ENCODE measurements at regions not wholly inside any gene's neighbourhood (a gene's known extent, or its start where the extent isn't known, plus 50 kb on each side); places are given as distances from the start of the nearest gene placed in this dataset.
"Not testable (repeated sequence)": the region's sequence is repeated elsewhere in the genome, so short reads cannot be mapped to it uniquely, and the experiment has no call there.

DNA sequence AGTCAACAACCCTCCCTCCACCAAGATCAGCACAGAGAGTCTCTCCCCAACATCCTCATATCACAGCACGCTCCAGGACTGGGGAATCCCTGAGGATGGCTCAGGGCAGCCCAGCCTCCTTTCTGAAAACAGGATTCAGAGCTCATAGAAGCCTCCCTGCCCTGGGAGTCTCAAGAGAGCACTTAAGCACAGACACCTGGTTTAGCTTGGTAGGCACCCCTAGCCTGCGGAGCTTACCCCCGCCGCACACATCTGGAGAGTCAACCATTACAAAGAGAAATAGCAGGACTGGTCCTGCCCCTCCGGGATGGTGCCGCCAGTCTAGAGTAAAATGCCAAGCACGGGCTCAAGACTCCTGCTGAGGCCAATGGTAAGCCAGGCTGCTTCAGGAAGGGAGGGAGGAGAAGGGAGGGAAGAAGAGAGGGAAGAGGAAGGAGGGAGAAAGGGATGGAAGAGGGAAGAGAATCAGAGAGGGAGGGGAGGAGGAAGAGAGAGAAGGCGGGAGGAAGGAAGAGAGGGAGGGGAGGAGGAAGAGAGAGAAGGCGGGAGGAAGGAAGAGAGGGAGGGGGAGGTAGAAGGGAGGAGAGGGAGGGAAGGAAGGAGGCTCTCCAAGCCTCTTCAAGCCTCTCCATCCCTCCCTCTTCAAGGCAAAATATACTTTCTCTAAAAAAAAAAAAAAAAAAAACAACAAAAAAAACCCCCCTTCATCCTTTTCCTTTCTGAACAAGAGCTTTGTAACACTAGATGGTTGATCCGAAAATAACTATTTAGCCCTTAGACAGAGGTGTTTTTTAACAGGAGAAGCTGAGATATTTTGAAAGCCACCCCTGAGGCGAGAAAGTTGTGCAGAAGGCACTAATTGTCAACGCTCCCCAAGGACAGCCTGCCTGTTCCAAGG, 278.6 kb upstream of the TLE3 start:
- no peak for DNase-seq (ENCODE audit: low read depth, low spot score)

DNA sequence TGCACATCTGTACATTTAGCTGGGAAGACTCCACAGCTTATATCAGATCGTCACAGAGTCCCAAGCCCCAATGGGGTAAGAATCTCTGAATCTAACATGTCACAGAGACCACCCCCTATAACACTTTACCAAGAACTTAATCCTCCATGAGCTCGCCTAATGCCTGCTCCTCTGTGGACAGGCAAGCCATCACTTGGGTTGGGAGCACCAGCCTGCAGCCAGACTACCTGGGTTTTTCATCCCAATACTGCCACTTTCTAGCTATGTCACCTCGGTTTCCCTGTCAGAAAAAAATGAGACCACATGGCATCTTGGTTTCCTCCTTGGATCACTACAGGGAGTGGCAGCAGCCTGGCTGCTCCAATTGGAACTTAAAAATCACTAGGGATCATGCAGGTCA, 277.9 kb upstream of the TLE3 start:
- no peak for DNase-seq (ENCODE audit: low read depth, low spot score)

DNA sequence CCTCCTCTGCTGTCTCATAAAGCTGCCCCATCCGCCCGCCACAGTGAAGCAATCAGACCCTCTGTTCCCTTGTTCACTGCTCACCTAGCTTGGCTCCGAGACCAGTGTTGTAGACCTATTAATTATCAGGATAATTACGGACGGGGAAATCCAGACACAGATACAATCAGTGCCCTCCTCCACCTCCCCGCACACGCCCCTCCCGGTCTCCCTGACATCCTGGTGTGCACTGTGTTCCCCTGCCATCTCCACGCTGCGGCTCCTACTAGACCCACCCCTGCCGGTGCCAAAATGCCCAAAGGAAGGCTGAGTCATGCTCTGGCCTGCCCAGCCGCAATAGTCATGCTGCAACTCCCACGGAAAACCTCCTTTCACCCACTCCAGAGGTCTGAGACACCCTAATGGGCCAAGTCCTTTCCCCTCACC, 277.3 kb upstream of the TLE3 start:
- no peak for DNase-seq (ENCODE audit: low read depth, low spot score)

DNA sequence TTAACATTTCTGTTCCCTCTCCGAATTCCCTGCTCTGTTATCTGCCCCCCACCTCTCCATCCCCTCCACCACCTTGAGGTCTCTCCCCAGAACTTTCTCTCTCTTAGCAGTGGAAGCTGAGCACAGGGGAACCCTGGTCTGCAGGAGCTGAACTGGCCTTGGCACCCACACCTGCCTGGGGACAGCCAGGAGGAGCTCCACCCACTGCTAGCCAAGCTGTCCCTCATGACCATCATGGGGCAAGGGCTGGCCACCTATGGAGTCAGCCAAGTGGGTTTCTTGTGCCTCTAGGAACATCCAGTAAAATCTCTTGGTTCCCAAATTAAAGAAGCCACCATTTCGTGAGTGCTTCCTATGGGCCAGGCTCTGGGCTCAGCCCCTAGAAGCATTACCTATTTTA, 276.4 kb upstream of the TLE3 start:
- DNase-seq (ENCODE audit: low read depth, low spot score), result no peak

GRCh38 chr15:70373439-70373838, 275.7 kb upstream of the TLE3 start:
- not testable (repeated sequence) for DNase-seq (ENCODE audit: low read depth, low spot score)

DNA sequence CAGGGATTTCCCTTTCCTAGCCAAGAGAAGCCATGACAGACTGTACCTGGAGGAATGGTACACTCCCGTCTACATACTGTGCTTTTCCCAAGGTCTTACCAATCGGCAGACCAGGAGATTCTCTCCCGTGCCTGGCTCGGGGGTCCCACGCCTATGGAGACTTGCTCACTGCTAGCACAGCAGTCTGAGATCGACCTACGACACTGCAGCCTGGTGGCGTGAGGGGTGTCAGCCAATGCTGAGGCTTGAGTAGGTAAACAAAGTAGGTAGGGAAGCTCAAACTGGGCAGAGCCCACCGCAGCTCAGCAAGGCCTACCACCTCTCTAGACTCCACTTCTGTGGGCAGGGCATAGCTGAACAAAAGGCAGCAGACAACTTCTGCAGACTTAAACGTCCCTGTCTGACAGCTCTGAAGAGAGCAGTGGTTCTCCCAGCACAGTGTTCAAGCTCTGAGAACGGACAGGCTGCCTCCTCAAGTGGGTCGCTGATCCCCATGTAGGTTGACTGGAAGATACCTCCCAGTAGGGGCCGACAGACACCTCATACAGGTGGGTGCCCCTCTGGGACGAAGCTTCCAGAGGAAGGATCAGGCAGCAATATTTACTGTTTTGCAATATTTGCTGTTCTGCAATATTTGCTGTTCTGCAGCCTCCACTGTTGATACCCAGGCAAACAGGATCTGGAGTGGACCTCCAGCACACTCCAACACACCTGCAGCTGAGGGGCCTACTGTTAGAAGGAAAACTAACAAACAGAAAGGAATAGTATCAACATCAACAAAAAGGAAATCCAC, 270.4 kb upstream of the TLE3 start:
- not testable (repeated sequence) for DNase-seq (ENCODE audit: low read depth, low spot score)

- DNase-seq (ENCODE audit: low read depth, low spot score), result not testable (repeated sequence)
These were observed 266.3 kb upstream of the TLE3 start for GRCh38 chr15:70364023-70364422.

DNA sequence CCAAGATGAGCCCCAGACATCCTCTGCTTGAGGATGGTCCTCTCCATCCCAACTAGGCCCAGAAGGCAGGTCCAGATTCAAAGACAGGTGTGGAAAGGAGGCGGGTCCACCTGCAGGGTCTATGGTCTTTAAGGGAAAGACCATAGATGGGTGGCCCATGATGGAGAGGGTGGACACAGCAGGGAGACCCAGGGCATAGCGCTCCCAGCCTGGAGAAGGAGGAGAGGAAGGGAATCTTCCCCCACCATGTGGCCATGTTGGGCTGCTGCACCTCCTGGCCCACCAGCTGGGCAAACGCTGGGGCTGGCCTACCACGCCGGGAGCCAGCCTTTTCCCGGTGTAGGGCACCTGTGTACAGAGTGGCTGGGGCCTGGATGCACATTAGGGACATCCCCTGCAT, 265.2 kb upstream of the TLE3 start:
- no peak for DNase-seq (ENCODE audit: low read depth, low spot score)

GRCh38 chr15:70362350-70362749, 264.6 kb upstream of the TLE3 start:
- no peak for DNase-seq (ENCODE audit: low read depth, low spot score)

- DNase-seq (ENCODE audit: low read depth, low spot score), result no peak
These were observed 264.2 kb upstream of the TLE3 start for GRCh38 chr15:70361891-70362290.

GRCh38 chr15:70361106-70361505, 263.4 kb upstream of the TLE3 start:
- DNase-seq (ENCODE audit: low read depth, low spot score), result no peak

DNA sequence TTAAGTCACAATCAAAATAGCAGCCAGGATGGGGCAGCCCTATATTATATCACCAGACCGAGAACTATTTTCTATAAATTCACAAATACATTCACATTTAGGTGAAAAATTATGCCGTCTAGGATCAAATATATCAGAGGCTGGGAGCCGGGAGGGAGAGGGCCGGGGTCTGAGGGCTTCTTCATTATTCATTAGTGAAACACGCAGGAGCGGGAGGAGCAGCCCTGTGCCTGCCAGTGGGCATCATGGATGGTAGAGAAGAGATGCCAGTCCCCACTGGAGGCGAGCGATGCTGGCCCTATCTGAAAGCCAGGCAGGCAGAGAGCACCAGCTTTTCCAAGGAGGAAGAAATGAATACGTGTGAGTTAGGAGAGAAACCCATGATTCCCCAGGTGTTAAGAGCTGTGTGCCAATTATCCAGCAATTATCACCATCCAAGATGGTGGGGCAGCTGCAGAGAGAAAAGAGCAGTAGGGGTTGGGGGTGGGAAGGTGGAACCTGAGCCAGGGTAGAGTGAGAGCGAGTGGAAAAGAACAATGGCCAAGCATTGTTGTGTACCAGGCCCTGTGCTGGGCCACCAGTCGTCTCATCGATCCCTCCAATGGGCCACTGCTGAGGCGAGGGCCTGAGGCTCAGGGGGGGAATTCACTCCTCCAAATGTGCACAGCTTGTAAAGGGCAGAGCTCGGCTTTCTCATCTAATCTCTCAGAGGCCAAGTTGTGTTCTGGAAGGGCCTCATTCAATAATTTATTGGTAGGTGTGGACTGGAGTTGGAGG, 261.3 kb upstream of the TLE3 start:
- DNase-seq (ENCODE audit: low read depth, low spot score), result no peak

- no peak for DNase-seq (ENCODE audit: low read depth, low spot score)
These were observed 260.5 kb upstream of the TLE3 start for GRCh38 chr15:70358011-70358819.

- DNase-seq (ENCODE audit: low read depth, low spot score), result no peak
These were observed 259.7 kb upstream of the TLE3 start for GRCh38 chr15:70357453-70357852.

- no peak for DNase-seq (ENCODE audit: low read depth, low spot score)
These were observed 259.2 kb upstream of the TLE3 start for GRCh38 chr15:70356919-70357318.

DNA sequence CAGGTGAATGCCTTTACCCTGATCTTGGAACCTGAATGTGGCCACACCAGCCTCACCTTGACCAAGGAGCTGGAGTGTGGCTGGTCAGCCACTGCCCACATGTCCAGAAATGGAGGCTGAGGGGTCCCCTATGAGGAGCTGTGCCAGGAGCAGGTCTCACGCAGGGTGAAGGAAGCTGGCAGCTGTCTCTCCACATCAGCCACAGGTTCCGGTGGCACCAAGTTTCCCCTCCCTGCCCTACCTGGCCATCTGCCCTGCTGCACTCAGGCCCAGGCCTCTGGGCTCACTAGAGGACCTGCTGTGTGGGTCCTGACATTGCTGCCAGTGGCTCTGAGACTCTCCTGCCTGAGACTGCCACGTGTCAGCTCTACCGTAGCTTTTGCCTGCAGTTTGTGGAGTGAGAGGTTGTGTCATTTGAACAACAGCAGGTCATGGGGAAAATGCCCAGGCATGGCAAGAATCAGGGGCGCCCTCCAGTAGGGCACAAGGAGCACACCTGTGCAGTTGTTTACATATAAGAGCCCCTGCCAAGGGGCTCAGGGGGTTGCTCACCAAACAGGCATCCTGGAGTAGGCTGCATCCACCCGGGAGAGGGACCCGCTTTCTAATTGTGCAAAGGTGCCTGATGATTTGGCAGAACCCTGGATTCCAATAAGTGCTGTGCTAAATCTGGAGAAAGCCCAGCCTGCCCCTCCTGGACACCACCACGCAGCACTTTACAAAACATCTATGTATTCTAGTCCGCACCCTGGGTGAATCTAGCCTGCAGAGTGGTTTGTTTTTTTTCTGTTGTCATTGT, 258.5 kb upstream of the TLE3 start:
- no peak for DNase-seq (ENCODE audit: low read depth, low spot score)

- DNase-seq (ENCODE audit: low read depth, low spot score), result no peak
These were observed 257.6 kb upstream of the TLE3 start for GRCh38 chr15:70355275-70355795.

- no peak for DNase-seq (ENCODE audit: low read depth, low spot score)
These were observed 256.7 kb upstream of the TLE3 start for GRCh38 chr15:70354346-70354905.

DNA sequence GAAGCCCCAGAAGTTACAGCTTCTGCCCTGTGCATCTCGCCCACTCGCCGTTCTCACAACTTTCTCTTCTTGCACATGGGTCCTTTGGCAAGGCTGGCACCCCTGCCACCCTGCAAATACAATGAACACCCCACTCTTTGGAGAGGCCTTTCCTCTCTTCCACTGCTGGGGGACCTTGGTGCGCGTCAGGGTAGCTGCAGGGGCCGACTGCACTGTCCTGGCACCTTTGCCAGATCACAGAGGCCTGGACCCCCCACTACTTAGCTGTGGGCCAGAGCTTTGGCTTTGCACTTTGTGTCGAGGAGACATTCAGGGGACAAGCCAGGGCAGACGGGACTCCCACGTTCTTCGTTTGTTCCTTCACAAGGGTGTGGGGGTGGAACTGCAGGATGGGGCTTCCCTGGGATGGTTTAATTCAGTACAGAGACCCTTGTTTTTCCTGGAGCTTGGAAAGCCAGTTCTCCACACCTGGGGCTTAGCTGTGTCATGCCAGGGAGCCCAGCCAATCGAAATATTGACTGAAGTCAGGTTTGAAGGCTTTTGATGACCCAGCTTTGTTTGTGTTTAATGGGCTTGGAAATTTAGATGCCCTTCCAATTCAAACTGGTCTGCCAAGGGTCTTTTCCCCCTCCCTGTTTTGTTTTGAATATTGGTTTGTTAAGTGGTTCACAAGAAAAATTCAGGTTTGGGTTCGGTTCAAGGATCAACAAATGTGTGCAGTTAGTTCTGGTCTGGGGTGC, 256.1 kb upstream of the TLE3 start:
- no peak for DNase-seq (ENCODE audit: low read depth, low spot score)
